Osteocyte (in vitro differentiated cells): ENCODE measurements at regions not wholly inside any gene's neighbourhood (a gene's known extent, or its start where the extent isn't known, plus 50 kb on each side); places are given as distances from the start of the nearest gene placed in this dataset.

ENCODE experiments used
- DNase-seq: peaks from one replicate; pipeline ENCODE4 v3.0.0; 2021; ENCODE audit warnings: mixed read lengths; ENCODE audit not compliant: unreplicated experiment; ENCODE audit errors: extremely low spot score
- H3K27ac Mint-ChIP-seq: one replicate; pipeline ENCODE4 v1.8.0; 2021; ENCODE audit warnings: mild to moderate bottlenecking, mixed read lengths; ENCODE audit not compliant: unreplicated experiment
- H3K27me3 Mint-ChIP-seq: one replicate; pipeline ENCODE4 v1.8.0; 2021; ENCODE audit warnings: mixed read lengths; ENCODE audit not compliant: unreplicated experiment
- H3K36me3 Mint-ChIP-seq: one replicate; pipeline ENCODE4 v1.8.0; 2021; ENCODE audit warnings: mixed read lengths; ENCODE audit not compliant: unreplicated experiment
- H3K4me1 Mint-ChIP-seq: one replicate; pipeline ENCODE4 v1.8.0; 2021; ENCODE audit warnings: mixed read lengths; ENCODE audit not compliant: unreplicated experiment
- H3K4me3 Mint-ChIP-seq: one replicate; pipeline ENCODE4 v1.8.0; 2021; ENCODE audit warnings: mild to moderate bottlenecking, moderate library complexity, mixed read lengths; ENCODE audit not compliant: unreplicated experiment
- H3K9me3 Mint-ChIP-seq: one replicate; pipeline ENCODE4 v1.8.0; 2021; ENCODE audit warnings: mixed read lengths; ENCODE audit not compliant: unreplicated experiment
- TF ChIP-seq, protein P1 (sequence below): fragments of 200-600 bp; sonication (generic); IDR thresholded peaks from 2 replicates; pipeline ENCODE4 v1.5.0; 2021; ENCODE audit warnings: antibody characterized with exemption, mild to moderate bottlenecking, moderate library complexity

DNA sequence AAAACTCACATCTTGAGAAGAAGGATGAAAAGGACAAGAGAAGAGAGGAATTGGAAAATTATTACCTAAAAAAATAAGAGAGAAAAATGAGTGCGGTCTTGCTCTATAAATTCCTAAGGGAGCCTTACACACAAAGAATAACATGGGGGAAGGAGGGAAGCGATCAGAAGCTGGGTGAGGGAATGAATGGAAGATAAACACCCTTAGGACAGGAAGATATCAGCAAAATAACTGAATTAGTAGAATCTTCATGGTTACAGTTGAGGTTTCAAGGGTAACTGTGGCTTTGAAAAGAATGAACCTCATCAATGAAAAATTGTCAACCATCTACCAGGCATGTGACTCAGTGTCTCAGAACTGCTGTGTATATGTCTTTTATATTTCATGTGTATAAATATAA, 192.5 kb upstream of the FOXD3 start:
- H3K27me3 Mint-ChIP-seq, result peaks cover 19% of the 10 kb centered on the region
- peaks cover 42% of the 10 kb centered on the region for H3K4me1 Mint-ChIP-seq
- H3K9me3 Mint-ChIP-seq, result no peaks in the 10 kb centered on the region
- H3K27ac Mint-ChIP-seq, result peak overlapping the region; percentile 46
- DNase-seq, result no peak
- TF ChIP-seq, protein P1, sequence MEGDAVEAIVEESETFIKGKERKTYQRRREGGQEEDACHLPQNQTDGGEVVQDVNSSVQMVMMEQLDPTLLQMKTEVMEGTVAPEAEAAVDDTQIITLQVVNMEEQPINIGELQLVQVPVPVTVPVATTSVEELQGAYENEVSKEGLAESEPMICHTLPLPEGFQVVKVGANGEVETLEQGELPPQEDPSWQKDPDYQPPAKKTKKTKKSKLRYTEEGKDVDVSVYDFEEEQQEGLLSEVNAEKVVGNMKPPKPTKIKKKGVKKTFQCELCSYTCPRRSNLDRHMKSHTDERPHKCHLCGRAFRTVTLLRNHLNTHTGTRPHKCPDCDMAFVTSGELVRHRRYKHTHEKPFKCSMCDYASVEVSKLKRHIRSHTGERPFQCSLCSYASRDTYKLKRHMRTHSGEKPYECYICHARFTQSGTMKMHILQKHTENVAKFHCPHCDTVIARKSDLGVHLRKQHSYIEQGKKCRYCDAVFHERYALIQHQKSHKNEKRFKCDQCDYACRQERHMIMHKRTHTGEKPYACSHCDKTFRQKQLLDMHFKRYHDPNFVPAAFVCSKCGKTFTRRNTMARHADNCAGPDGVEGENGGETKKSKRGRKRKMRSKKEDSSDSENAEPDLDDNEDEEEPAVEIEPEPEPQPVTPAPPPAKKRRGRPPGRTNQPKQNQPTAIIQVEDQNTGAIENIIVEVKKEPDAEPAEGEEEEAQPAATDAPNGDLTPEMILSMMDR, result no peak
- H3K4me3 Mint-ChIP-seq, result no peak overlapping the region
- no peaks in the 10 kb centered on the region for H3K36me3 Mint-ChIP-seq

DNA sequence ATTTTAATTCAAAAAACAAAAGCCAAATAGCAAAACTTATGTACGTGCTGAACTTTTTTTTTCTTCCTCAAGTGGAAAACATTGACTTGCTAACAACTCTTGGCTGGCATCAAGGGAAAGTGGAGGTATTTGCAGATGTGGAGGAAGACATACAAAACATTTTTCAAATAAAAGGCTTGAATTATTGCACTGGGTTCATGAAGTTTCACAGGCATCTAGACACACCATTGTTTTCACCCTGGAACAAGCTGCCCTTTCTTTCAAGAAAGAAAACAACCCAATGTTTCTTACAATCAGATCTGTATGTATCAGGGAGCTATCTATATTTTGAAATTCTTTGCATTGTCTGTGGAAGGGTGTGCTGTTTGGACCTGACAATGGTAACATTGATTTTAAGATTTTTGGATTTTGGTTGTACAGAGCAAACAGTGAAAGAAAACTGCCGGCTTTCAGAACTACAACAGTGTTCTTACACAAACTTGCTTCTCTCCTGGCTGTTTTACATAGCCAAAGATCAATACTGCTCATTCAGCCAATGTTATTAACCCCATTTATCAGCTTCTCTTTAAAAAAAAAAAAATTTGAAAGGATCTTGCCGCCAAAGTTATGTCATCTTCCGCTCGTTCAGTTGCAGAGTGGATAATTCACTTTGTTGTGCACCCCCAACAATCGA, 187.7 kb upstream of the FOXD3 start:
- DNase-seq, result no peak
- Mint-ChIP-seq H3K27ac (no peak overlapping the region), H3K4me3 (no peak overlapping the region), H3K27me3 (peaks cover 40% of the 10 kb centered on the region), H3K4me1 (peaks cover 14% of the 10 kb centered on the region), H3K36me3 (no peaks in the 10 kb centered on the region), H3K9me3 (no peaks in the 10 kb centered on the region)
- TF ChIP-seq, protein P1, result no peak

DNA sequence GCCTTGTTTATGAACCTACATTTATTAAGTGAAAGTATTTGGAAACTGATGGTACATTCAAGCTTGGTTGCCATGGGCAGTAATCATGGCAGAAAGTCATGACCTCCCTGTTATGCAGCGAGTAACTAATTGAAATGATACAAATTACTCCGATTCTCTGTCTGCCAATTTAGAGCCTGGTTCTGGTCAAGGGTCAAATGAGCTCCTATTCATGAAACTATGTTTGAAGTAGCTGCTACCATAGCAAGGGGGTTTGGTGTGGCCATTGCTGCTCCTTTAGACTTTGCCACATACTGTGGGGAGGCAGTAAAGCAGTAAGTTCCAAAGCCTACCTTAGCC, 187.2 kb upstream of the FOXD3 start:
- H3K4me1 Mint-ChIP-seq, result peaks cover 10% of the 10 kb centered on the region
- TF ChIP-seq, protein P1, result no peak
- H3K27me3 Mint-ChIP-seq, result peaks cover 43% of the 10 kb centered on the region
- no peak overlapping the region for H3K27ac Mint-ChIP-seq
- no peaks in the 10 kb centered on the region for H3K9me3 Mint-ChIP-seq
- DNase-seq, result no peak
- no peaks in the 10 kb centered on the region for H3K36me3 Mint-ChIP-seq
- no peak overlapping the region for H3K4me3 Mint-ChIP-seq

DNA sequence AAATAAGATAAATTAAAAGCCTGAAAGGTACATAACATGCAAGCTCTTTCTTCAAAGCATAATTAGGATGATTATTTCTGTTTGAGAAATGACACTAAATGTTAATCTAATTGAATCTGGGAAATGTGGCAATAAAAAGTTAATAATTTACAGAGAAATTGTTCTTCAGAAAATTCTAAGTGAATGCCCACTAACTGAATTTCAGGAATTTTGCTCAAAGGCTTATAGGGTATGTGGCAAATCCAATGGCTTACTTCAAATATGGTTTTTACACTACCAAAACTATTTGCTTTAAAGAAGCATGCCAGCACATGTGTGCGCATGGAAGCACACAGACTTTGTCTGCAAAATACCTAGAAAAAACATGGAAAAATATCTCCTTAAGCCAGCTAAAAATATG, 186.6 kb upstream of the FOXD3 start:
- TF ChIP-seq, protein P1, result no peak
- no peak for DNase-seq
- Mint-ChIP-seq H3K27me3 (peaks cover 43% of the 10 kb centered on the region), H3K36me3 (no peaks in the 10 kb centered on the region), H3K4me1 (peaks cover 5% of the 10 kb centered on the region), H3K27ac (no peak overlapping the region), H3K4me3 (no peak overlapping the region), H3K9me3 (no peaks in the 10 kb centered on the region)

DNA sequence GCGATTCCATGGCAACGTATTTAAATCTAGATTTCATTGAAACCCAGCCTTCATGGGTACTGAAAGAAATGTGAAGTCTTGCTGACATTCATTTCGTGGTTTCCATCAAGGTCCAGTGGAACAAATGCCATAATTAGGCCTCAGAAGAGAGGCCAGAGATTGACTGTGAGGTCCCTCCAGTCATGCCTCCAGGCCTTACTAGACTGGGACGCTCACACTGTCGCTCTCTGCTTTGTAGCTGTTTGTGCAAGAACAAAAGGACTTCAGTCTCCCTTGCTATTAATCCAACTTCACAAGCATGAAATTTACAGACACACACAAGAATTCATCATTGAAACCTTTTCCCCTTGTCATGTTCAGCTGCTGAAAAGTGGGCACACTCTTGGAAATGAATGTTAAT, 180.4 kb upstream of the FOXD3 start:
- no peaks in the 10 kb centered on the region for H3K36me3 Mint-ChIP-seq
- DNase-seq, result no peak
- H3K9me3 Mint-ChIP-seq, result no peaks in the 10 kb centered on the region
- TF ChIP-seq, protein P1, result no peak
- no peak overlapping the region for H3K4me3 Mint-ChIP-seq
- H3K27ac Mint-ChIP-seq, result no peak overlapping the region
- no peaks in the 10 kb centered on the region for H3K4me1 Mint-ChIP-seq
- peaks cover 25% of the 10 kb centered on the region for H3K27me3 Mint-ChIP-seq
